HG03432 (cell line): ENCODE measurements at regions not wholly inside any gene's neighbourhood (a gene's known extent, or its start where the extent isn't known, plus 50 kb on each side); places are given as distances from the start of the nearest gene placed in this dataset.
"Not testable (repeated sequence)": the region's sequence is repeated elsewhere in the genome, so short reads cannot be mapped to it uniquely, and the experiment has no call there.

Experiments
- ATAC-seq: cut with Tn5 transposase; IDR thresholded peaks from one replicate; pipeline ENCODE4 v1.9.1; 2021; ENCODE audit warnings: mild to moderate bottlenecking, moderate library complexity; ENCODE audit not compliant: unreplicated experiment

- no peak for ATAC-seq
Observed at GRCh38 chrY:7674465-7674864, 762.9 kb upstream of the AMELY start.

GRCh38 chrY:7672796-7673195 is 761.2 kb upstream of the AMELY start:
- ATAC-seq: no peak

GRCh38 chrY:7663261-7663660 is 751.7 kb upstream of the AMELY start:
- ATAC-seq: no peak

- ATAC-seq: no peak
Observed at GRCh38 chrY:7659047-7659446, 747.5 kb upstream of the AMELY start.

- ATAC-seq: no peak
Observed at GRCh38 chrY:7656596-7656995, 745.0 kb upstream of the AMELY start.

- peak; percentile 83 for ATAC-seq
Observed at GRCh38 chrY:7654985-7655384, 743.4 kb upstream of the AMELY start.

- not testable (repeated sequence) for ATAC-seq
Observed at GRCh38 chrY:7649866-7650265, 738.3 kb upstream of the AMELY start.
